OCI-LY1 (cell line): ENCODE measurements at regions not wholly inside any gene's neighbourhood (a gene's known extent, or its start where the extent isn't known, plus 50 kb on each side); places are given as distances from the start of the nearest gene placed in this dataset.

Source experiments
- H2AFZ ChIP-seq: fragments of 200-600 bp; sonication (generic), shearing (Covaris generic); 2 replicates; pipeline ENCODE4 v1.6.0; 2014; ENCODE audit warnings: antibody characterized with exemption, mild to moderate bottlenecking, low read length
- H3F3A ChIP-seq: fragments of 200-600 bp; sonication (generic), shearing (Covaris generic); 2 replicates; pipeline ENCODE4 v1.6.0; 2014; ENCODE audit warnings: mild to moderate bottlenecking, antibody characterized with exemption, low read length, moderate library complexity; ENCODE audit not compliant: insufficient read depth
- H3K27ac ChIP-seq: fragments of 200-600 bp; sonication (generic); 2 replicates; pipeline ENCODE4 v1.5.1; 2014; ENCODE audit warnings: low read length, mixed run types, mild to moderate bottlenecking, low read depth; ENCODE audit not compliant: poor library complexity, severe bottlenecking
- H3K27me3 ChIP-seq: fragments of 200-600 bp; sonication (generic); 2 replicates; pipeline ENCODE4 v1.6.0; 2014; ENCODE audit warnings: antibody characterized with exemption, mild to moderate bottlenecking, low read length, moderate library complexity; ENCODE audit not compliant: insufficient read depth
- H3K36me3 ChIP-seq: fragments of 200-600 bp; sonication (generic); 2 replicates; pipeline ENCODE4 v1.6.1; 2014; ENCODE audit warnings: mild to moderate bottlenecking, antibody characterized with exemption, low read length, moderate library complexity, mixed read lengths; ENCODE audit not compliant: insufficient read depth
- H3K4me1 ChIP-seq: fragments of 200-600 bp; sonication (generic); 2 replicates; pipeline ENCODE4 v1.5.1; 2014; ENCODE audit warnings: mild to moderate bottlenecking, low read length, moderate library complexity; ENCODE audit not compliant: insufficient read depth, severe bottlenecking
- H3K4me2 ChIP-seq: fragments of 200-600 bp; sonication (generic), shearing (Covaris generic); 2 replicates; pipeline ENCODE4 v1.6.1; 2014; ENCODE audit warnings: low read length
- H3K4me3 ChIP-seq: fragments of 200-600 bp; sonication (generic); 2 replicates; pipeline ENCODE4 v1.5.1; 2014; ENCODE audit warnings: low read length, low read depth, mild to moderate bottlenecking, mixed read lengths; ENCODE audit not compliant: poor library complexity, severe bottlenecking
- H3K79me2 ChIP-seq: fragments of 200-600 bp; shearing (Covaris generic); 2 replicates; pipeline ENCODE4 v1.6.1; 2016; ENCODE audit warnings: mixed run types, low read length, mixed read lengths; ENCODE audit not compliant: insufficient read depth
- H3K9ac ChIP-seq: fragments of 200-600 bp; sonication (generic), shearing (Covaris generic); 2 replicates; pipeline ENCODE4 v1.6.1; 2014; ENCODE audit warnings: mild to moderate bottlenecking, low read length, mixed read lengths
- H3K9me2 ChIP-seq: fragments of 200-600 bp; sonication (generic), shearing (Covaris generic); 2 replicates; pipeline ENCODE4 v1.6.1; 2014; ENCODE audit warnings: low read depth, mild to moderate bottlenecking, low read length, mixed read lengths
- H3K9me3 ChIP-seq: fragments of 200-600 bp; shearing (Covaris generic); 2 replicates; pipeline ENCODE4 v1.6.1; 2014; ENCODE audit warnings: low read length, mixed read lengths
- H4K20me1 ChIP-seq: fragments of 200-600 bp; sonication (generic), shearing (Covaris generic); 2 replicates; pipeline ENCODE4 v1.6.0; 2016; ENCODE audit warnings: mild to moderate bottlenecking, low read length; ENCODE audit not compliant: insufficient read depth
- EZH2 ChIP-seq: fragments of 200-600 bp; sonication (generic), shearing (Covaris generic); IDR thresholded peaks from 2 replicates; pipeline ENCODE4 v1.8.0; 2017; ENCODE audit warnings: borderline replicate concordance, mixed run types, mild to moderate bottlenecking, antibody characterized with exemption, low read length, moderate library complexity, mixed read lengths
- TF ChIP-seq, protein P1 (sequence below): fragments of 200-600 bp; sonication (generic), shearing (Covaris generic); IDR thresholded peaks from 2 replicates; pipeline ENCODE4 v1.5.1; 2017; ENCODE audit warnings: mild to moderate bottlenecking, antibody characterized with exemption, low read length, moderate library complexity, mixed read lengths

DNA sequence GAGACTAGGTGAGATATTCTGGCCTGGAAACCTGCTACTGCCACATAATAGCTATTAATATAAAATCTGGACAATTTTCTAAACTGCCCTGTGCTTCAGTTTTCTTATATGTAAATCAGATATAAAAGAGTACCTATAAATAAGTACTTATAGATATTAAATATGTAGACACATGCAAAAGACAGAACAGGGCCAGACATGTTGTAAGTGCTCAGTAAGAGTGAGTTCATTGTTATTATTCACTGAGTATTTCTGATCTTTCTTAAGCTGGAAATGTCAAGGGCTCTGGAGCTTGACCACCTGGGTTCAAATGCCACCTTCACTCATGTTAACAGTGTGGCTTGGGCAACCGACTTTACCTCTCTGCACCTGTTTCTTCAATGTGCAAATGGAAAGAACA is 179.8 kb downstream of the GALC start:
- H3F3A ChIP-seq = no peaks in the 10 kb centered on the region
- peaks cover 42% of the 10 kb centered on the region for H3K4me1 ChIP-seq
- H3K36me3 ChIP-seq = no peaks in the 10 kb centered on the region
- H2AFZ ChIP-seq = no peak overlapping the region
- no peaks in the 10 kb centered on the region for H4K20me1 ChIP-seq
- no peak overlapping the region for H3K4me3 ChIP-seq
- no peaks in the 10 kb centered on the region for H3K9me2 ChIP-seq
- no peaks in the 10 kb centered on the region for H3K9me3 ChIP-seq
- no peaks in the 10 kb centered on the region for H3K27me3 ChIP-seq
- TF ChIP-seq, protein P1, sequence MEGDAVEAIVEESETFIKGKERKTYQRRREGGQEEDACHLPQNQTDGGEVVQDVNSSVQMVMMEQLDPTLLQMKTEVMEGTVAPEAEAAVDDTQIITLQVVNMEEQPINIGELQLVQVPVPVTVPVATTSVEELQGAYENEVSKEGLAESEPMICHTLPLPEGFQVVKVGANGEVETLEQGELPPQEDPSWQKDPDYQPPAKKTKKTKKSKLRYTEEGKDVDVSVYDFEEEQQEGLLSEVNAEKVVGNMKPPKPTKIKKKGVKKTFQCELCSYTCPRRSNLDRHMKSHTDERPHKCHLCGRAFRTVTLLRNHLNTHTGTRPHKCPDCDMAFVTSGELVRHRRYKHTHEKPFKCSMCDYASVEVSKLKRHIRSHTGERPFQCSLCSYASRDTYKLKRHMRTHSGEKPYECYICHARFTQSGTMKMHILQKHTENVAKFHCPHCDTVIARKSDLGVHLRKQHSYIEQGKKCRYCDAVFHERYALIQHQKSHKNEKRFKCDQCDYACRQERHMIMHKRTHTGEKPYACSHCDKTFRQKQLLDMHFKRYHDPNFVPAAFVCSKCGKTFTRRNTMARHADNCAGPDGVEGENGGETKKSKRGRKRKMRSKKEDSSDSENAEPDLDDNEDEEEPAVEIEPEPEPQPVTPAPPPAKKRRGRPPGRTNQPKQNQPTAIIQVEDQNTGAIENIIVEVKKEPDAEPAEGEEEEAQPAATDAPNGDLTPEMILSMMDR = no peak
- no peak for TF ChIP-seq EZH2
- no peaks in the 10 kb centered on the region for H3K79me2 ChIP-seq
- H3K9ac ChIP-seq = no peak overlapping the region
- H3K4me2 ChIP-seq = no peak overlapping the region
- peak overlapping the region; percentile 88 for H3K27ac ChIP-seq

DNA sequence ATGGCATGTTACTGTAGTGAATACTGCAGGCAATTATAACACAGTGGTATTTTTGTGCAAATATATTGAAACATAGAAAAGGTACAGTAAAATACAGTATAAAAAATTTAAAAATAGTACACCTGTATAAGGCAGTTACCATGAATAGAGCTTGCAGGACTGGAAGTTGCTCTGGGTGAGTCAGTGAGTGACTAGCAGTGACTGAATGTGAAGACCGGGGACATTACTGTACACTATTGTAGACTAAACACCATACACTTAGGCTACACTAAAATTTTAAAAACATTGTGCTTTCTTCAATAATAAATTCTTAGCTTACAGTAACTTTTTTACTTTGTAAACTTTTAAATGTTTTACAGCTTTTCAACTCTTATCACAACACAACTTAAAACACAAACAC is 181.7 kb downstream of the GALC start:
- H2AFZ ChIP-seq = no peak overlapping the region
- no peaks in the 10 kb centered on the region for H3K27me3 ChIP-seq
- no peaks in the 10 kb centered on the region for H4K20me1 ChIP-seq
- H3K4me3 ChIP-seq = no peak overlapping the region
- no peaks in the 10 kb centered on the region for H3F3A ChIP-seq
- peak overlapping the region; percentile 46 for H3K27ac ChIP-seq
- no peaks in the 10 kb centered on the region for H3K9me3 ChIP-seq
- no peak overlapping the region for H3K4me2 ChIP-seq
- no peaks in the 10 kb centered on the region for H3K79me2 ChIP-seq
- TF ChIP-seq, protein P1 = no peak
- no peak for TF ChIP-seq EZH2
- no peaks in the 10 kb centered on the region for H3K9me2 ChIP-seq
- no peak overlapping the region for H3K9ac ChIP-seq
- peaks cover 42% of the 10 kb centered on the region for H3K4me1 ChIP-seq
- H3K36me3 ChIP-seq = no peaks in the 10 kb centered on the region

DNA sequence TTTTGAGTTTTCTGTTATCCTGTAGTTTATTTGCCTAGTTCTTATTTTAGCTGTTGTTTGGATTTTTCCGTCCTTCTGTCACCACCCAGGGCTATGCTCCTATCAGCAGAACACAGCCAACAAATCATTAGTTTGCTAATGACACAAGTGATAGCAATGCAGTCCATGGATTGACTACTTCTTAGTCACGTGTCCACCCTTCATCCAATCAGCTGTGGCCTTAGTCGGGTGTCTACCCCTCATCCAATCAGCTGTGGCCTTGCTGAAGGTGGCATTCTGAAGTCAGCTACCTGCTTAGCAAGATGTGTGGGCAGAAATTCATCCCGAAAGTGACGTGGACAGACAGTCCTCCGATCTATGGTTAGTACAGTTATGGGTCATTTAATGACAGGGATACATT is 182.3 kb downstream of the GALC start:
- H3K79me2 ChIP-seq = no peaks in the 10 kb centered on the region
- H3K9me3 ChIP-seq = no peaks in the 10 kb centered on the region
- no peak overlapping the region for H3K27ac ChIP-seq
- no peaks in the 10 kb centered on the region for H3K27me3 ChIP-seq
- no peak overlapping the region for H3K9ac ChIP-seq
- peaks cover 37% of the 10 kb centered on the region for H3K4me1 ChIP-seq
- H3K4me2 ChIP-seq = no peak overlapping the region
- no peak overlapping the region for H3K4me3 ChIP-seq
- TF ChIP-seq, protein P1 = no peak
- TF ChIP-seq EZH2 = no peak
- H4K20me1 ChIP-seq = no peaks in the 10 kb centered on the region
- H3F3A ChIP-seq = no peaks in the 10 kb centered on the region
- H3K9me2 ChIP-seq = no peaks in the 10 kb centered on the region
- H3K36me3 ChIP-seq = no peaks in the 10 kb centered on the region
- no peak overlapping the region for H2AFZ ChIP-seq
